HEK293 (cell line): ENCODE measurements at regions not wholly inside any gene's neighbourhood (a gene's known extent, or its start where the extent isn't known, plus 50 kb on each side); places are given as distances from the start of the nearest gene placed in this dataset.

Experiments used
- CTCF ChIA-PET: fragments of 350-600 bp; formaldehyde crosslinking; extraction: SDS; loops from one replicate; lab custom pipeline; 2021; ENCODE audit warnings: antibody characterized with exemption; lab: Yijun Ruan, JAX
- POLR2A ChIA-PET: fragments of 300-600 bp; formaldehyde crosslinking; extraction: SDS; loops from one replicate; lab custom pipeline; 2020; ENCODE audit warnings: antibody characterized with exemption, inconsistent platforms; lab: Yijun Ruan, JAX
- H3K27ac ChIP-seq: fragments of 200-500 bp; sonication (Bioruptor generic); 2 replicates; pipeline ENCODE4 v1.5.1; 2014; ENCODE audit warnings: low read depth, low read length, control low read depth, inconsistent platforms; ENCODE audit errors: extremely low read depth
- H3K36me3 ChIP-seq, 2 experiments: fragments of 200-500 bp in 1 of 2; sonication (Bioruptor generic) in 1 of 2; 1 replicate in 1 of 2; 2 replicates in 1 of 2; pipeline ENCODE4 v1.5.1; 2014 to 2017; ENCODE audit warnings: inconsistent platforms in 2 of 2, low read length in 2 of 2; ENCODE audit not compliant: control insufficient read depth in 2 of 2, insufficient read depth in 1 of 2
- H3K4me1 ChIP-seq: fragments of 200-500 bp; sonication (Bioruptor generic); 2 replicates; pipeline ENCODE4 v1.5.1; 2014; ENCODE audit warnings: mild to moderate bottlenecking, low read length, inconsistent platforms; ENCODE audit not compliant: control insufficient read depth, insufficient read depth
- H3K4me3 ChIP-seq: 2 replicates; pipeline ENCODE4 v1.5.1; 2011; ENCODE audit warnings: low read depth, mild to moderate bottlenecking, control low read depth, low read length, moderate library complexity
- H3K9me3 ChIP-seq: fragments of 200-500 bp; sonication (Bioruptor generic); 2 replicates; pipeline ENCODE4 v1.5.1; 2014; ENCODE audit warnings: low read depth, low read length, inconsistent platforms; ENCODE audit not compliant: control insufficient read depth, insufficient read depth
- HOXA7 ChIP-seq: sonication (generic); formaldehyde crosslinking; IDR thresholded peaks from 2 replicates; pipeline ENCODE4 v1.8.1; 2022; ENCODE audit warnings: missing genetic modification reagents, borderline replicate concordance
- KLF10 ChIP-seq: fragments of 450-650 bp; IDR thresholded peaks from 2 replicates; pipeline ENCODE4 v1.5.1; 2018; ENCODE audit warnings: missing biosample characterization, mild to moderate bottlenecking, missing genetic modification characterization
- KLF9 ChIP-seq: fragments of 450-650 bp; formaldehyde crosslinking; IDR thresholded peaks from 2 replicates; pipeline ENCODE4 v1.5.1; 2016; ENCODE audit warnings: missing biosample characterization, missing genetic modification characterization, low read depth
- MYNN ChIP-seq: fragments of 450-650 bp; formaldehyde crosslinking; IDR thresholded peaks from 2 replicates; pipeline ENCODE4 v1.5.1; 2016; ENCODE audit warnings: missing biosample characterization, missing genetic modification characterization, borderline replicate concordance
- OSR2 ChIP-seq: fragments of 450-650 bp; formaldehyde crosslinking; IDR thresholded peaks from 2 replicates; pipeline ENCODE4 v1.5.1; 2016; ENCODE audit warnings: missing biosample characterization, missing genetic modification characterization
- SCRT1 ChIP-seq: fragments of 450-650 bp; formaldehyde crosslinking; IDR thresholded peaks from 2 replicates; pipeline ENCODE4 v1.5.1; 2016; ENCODE audit warnings: missing biosample characterization, missing genetic modification characterization, borderline replicate concordance
- SP2 ChIP-seq: fragments of 450-650 bp; formaldehyde crosslinking; IDR thresholded peaks from 2 replicates; pipeline ENCODE4 v1.5.1; 2016; ENCODE audit warnings: missing biosample characterization, missing genetic modification characterization
- SP3 ChIP-seq: fragments of 450-650 bp; formaldehyde crosslinking; IDR thresholded peaks from 2 replicates; pipeline ENCODE4 v1.5.1; 2016; ENCODE audit warnings: missing biosample characterization, missing genetic modification characterization
- ZFP41 ChIP-seq: fragments of 450-650 bp; formaldehyde crosslinking; IDR thresholded peaks from 2 replicates; pipeline ENCODE4 v1.5.1; 2016; ENCODE audit warnings: missing biosample characterization, missing genetic modification characterization, borderline replicate concordance
- ZFP69B ChIP-seq: fragments of 450-650 bp; formaldehyde crosslinking; IDR thresholded peaks from 2 replicates; pipeline ENCODE4 v1.5.1; 2016; ENCODE audit warnings: missing biosample characterization, missing genetic modification characterization
- ZNF140 ChIP-seq: fragments of 450-650 bp; formaldehyde crosslinking; IDR thresholded peaks from 2 replicates; pipeline ENCODE4 v1.5.1; 2016; ENCODE audit warnings: missing biosample characterization, missing genetic modification characterization
- ZNF214 ChIP-seq: fragments of 450-650 bp; formaldehyde crosslinking; IDR thresholded peaks from 2 replicates; pipeline ENCODE4 v1.5.1; 2017; ENCODE audit warnings: missing biosample characterization, mild to moderate bottlenecking, missing genetic modification characterization, borderline replicate concordance
- ZNF335 ChIP-seq: fragments of 450-650 bp; formaldehyde crosslinking; conservative IDR thresholded peaks from 2 replicates; pipeline ENCODE4 v1.5.1; 2016; ENCODE audit warnings: missing biosample characterization, missing genetic modification characterization
- ZNF549 ChIP-seq: fragments of 450-650 bp; IDR thresholded peaks from 2 replicates; pipeline ENCODE4 v1.5.1; 2018; ENCODE audit warnings: missing biosample characterization, missing genetic modification characterization, mild to moderate bottlenecking, inconsistent platforms, moderate library complexity
- ZNF560 ChIP-seq: fragments of 450-650 bp; formaldehyde crosslinking; IDR thresholded peaks from 2 replicates; pipeline ENCODE4 v1.5.1; 2017; ENCODE audit warnings: missing biosample characterization, missing genetic modification characterization, borderline replicate concordance
- ZNF629 ChIP-seq: fragments of 450-650 bp; formaldehyde crosslinking; IDR thresholded peaks from 2 replicates; pipeline ENCODE4 v1.5.1; 2017; ENCODE audit warnings: missing biosample characterization, missing genetic modification characterization
- ZNF660 ChIP-seq: fragments of 450-650 bp; IDR thresholded peaks from 2 replicates; pipeline ENCODE4 v1.5.1; 2018; ENCODE audit warnings: missing biosample characterization, mild to moderate bottlenecking, missing genetic modification characterization
- ZNF670 ChIP-seq: fragments of 450-650 bp; formaldehyde crosslinking; IDR thresholded peaks from 2 replicates; pipeline ENCODE4 v1.5.1; 2016; ENCODE audit warnings: missing biosample characterization, missing genetic modification characterization, low read depth
- ZNF677 ChIP-seq: fragments of 450-650 bp; IDR thresholded peaks from 2 replicates; pipeline ENCODE4 v1.5.0; 2018; ENCODE audit warnings: missing biosample characterization, mild to moderate bottlenecking, missing genetic modification characterization, moderate library complexity
- ZNF776 ChIP-seq: fragments of 450-650 bp; formaldehyde crosslinking; IDR thresholded peaks from 2 replicates; pipeline ENCODE4 v1.5.0; 2017; ENCODE audit warnings: missing biosample characterization, missing genetic modification characterization, borderline replicate concordance
- ZNF792 ChIP-seq: fragments of 450-650 bp; formaldehyde crosslinking; IDR thresholded peaks from 2 replicates; pipeline ENCODE4 v1.5.1; 2016; ENCODE audit warnings: missing biosample characterization, missing genetic modification characterization
- TF ChIP-seq, protein P1 (sequence below): fragments of 450-650 bp; formaldehyde crosslinking; IDR thresholded peaks from 2 replicates; pipeline ENCODE4 v1.5.1; 2017; ENCODE audit warnings: missing biosample characterization, missing genetic modification characterization
- TF ChIP-seq, protein P2 (sequence below): fragments of 450-650 bp; formaldehyde crosslinking; IDR thresholded peaks from 2 replicates; pipeline ENCODE4 v1.5.1; 2016; ENCODE audit warnings: missing biosample characterization, missing genetic modification characterization
- TF ChIP-seq, protein P3 (sequence below): fragments of 450-650 bp; formaldehyde crosslinking; IDR thresholded peaks from 2 replicates; pipeline ENCODE4 v1.5.1; 2016; ENCODE audit warnings: missing biosample characterization, missing genetic modification characterization
- TF ChIP-seq, protein P4 (sequence below): fragments of 450-650 bp; formaldehyde crosslinking; IDR thresholded peaks from 2 replicates; pipeline ENCODE4 v1.5.1; 2016; ENCODE audit warnings: missing biosample characterization, missing genetic modification characterization
- TF ChIP-seq, protein P5 (sequence below): fragments of 450-650 bp; formaldehyde crosslinking; IDR thresholded peaks from 2 replicates; pipeline ENCODE4 v1.5.1; 2016; ENCODE audit warnings: missing biosample characterization, missing genetic modification characterization

DNA sequence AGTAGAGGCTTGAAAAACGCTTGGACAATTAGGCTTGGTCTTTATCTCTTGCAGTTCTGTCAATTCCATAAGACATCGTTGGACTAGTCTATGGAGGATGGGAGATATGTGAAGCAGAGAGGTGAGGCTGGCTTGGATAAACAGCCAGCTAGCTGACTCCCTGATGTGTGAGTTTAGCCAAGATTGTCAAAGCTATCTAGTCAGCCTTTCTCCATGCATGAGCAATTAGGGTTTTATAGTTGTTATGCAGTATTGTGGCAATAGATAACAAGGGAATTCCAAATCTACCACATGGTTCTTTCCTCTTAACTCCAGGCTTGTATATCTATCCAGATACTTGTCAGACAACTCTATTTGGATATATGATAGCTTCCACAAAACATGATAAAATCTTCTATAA is 153.6 kb upstream of the NRXN3 start:
- Histone ChIP-seq H3K36me3 (no peaks in the 10 kb centered on the region), H3K27ac (no peak overlapping the region), H3K9me3 (no peaks in the 10 kb centered on the region), H3K4me3 (no peak overlapping the region), H3K4me1 (no peaks in the 10 kb centered on the region)
- TF ChIP-seq ZNF677, result no peak
- TF ChIP-seq, protein P1, sequence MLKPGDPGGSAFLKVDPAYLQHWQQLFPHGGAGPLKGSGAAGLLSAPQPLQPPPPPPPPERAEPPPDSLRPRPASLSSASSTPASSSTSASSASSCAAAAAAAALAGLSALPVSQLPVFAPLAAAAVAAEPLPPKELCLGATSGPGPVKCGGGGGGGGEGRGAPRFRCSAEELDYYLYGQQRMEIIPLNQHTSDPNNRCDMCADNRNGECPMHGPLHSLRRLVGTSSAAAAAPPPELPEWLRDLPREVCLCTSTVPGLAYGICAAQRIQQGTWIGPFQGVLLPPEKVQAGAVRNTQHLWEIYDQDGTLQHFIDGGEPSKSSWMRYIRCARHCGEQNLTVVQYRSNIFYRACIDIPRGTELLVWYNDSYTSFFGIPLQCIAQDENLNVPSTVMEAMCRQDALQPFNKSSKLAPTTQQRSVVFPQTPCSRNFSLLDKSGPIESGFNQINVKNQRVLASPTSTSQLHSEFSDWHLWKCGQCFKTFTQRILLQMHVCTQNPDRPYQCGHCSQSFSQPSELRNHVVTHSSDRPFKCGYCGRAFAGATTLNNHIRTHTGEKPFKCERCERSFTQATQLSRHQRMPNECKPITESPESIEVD (tag by site-specific recombination), result no peak
- TF ChIP-seq, protein P2, sequence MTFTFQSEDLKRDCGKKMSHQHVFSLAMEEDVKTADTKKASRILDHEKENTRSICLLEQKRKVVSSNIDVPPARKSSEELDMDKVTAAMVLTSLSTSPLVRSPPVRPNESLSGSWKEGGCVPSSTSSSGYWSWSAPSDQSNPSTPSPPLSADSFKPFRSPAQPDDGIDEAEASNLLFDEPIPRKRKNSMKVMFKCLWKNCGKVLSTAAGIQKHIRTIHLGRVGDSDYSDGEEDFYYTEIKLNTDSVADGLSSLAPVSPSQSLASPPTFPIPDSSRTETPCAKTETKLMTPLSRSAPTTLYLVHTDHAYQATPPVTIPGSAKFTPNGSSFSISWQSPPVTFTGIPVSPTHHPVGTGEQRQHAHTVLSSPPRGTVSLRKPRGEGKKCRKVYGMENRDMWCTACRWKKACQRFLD (tag by site-specific recombination), result no peak
- TF ChIP-seq KLF10 (tag by site-specific recombination), result no peak
- no peak for TF ChIP-seq ZNF140
- TF ChIP-seq SP2 (tag by site-specific recombination), result no peak
- TF ChIP-seq ZNF335 (tag by site-specific recombination), result no peak
- TF ChIP-seq, protein P3, sequence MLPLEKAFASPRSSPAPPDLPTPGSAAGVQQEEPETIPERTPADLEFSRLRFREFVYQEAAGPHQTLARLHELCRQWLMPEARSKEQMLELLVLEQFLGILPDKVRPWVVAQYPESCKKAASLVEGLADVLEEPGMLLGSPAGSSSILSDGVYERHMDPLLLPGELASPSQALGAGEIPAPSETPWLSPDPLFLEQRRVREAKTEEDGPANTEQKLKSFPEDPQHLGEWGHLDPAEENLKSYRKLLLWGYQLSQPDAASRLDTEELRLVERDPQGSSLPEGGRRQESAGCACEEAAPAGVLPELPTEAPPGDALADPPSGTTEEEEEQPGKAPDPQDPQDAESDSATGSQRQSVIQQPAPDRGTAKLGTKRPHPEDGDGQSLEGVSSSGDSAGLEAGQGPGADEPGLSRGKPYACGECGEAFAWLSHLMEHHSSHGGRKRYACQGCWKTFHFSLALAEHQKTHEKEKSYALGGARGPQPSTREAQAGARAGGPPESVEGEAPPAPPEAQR, result no peak
- no peak for TF ChIP-seq ZNF792
- TF ChIP-seq, protein P4, sequence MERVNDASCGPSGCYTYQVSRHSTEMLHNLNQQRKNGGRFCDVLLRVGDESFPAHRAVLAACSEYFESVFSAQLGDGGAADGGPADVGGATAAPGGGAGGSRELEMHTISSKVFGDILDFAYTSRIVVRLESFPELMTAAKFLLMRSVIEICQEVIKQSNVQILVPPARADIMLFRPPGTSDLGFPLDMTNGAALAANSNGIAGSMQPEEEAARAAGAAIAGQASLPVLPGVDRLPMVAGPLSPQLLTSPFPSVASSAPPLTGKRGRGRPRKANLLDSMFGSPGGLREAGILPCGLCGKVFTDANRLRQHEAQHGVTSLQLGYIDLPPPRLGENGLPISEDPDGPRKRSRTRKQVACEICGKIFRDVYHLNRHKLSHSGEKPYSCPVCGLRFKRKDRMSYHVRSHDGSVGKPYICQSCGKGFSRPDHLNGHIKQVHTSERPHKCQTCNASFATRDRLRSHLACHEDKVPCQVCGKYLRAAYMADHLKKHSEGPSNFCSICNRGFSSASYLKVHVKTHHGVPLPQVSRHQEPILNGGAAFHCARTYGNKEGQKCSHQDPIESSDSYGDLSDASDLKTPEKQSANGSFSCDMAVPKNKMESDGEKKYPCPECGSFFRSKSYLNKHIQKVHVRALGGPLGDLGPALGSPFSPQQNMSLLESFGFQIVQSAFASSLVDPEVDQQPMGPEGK (tag by site-specific recombination), result no peak
- no peak for TF ChIP-seq ZNF670
- TF ChIP-seq, protein P5, sequence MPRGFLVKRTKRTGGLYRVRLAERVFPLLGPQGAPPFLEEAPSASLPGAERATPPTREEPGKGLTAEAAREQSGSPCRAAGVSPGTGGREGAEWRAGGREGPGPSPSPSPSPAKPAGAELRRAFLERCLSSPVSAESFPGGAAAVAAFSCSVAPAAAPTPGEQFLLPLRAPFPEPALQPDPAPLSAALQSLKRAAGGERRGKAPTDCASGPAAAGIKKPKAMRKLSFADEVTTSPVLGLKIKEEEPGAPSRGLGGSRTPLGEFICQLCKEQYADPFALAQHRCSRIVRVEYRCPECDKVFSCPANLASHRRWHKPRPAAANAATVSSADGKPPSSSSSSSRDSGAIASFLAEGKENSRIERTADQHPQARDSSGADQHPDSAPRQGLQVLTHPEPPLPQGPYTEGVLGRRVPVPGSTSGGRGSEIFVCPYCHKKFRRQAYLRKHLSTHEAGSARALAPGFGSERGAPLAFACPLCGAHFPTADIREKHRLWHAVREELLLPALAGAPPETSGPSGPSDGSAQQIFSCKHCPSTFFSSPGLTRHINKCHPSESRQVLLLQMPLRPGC, result no peak
- TF ChIP-seq ZNF560 (tag by site-specific recombination), result no peak
- no peak for TF ChIP-seq ZFP69B (tag by site-specific recombination)
- TF ChIP-seq ZNF549 (tag by site-specific recombination), result no peak
- TF ChIP-seq ZNF776 (tag by site-specific recombination), result no peak
- POLR2A ChIA-PET, result no interaction called here
- CTCF ChIA-PET, result interaction anchor here (0.6 kb wide), 1 partner anchor 165 kb away, joined by 3 read pairs; no protein-coding TSS in a partner anchor

DNA sequence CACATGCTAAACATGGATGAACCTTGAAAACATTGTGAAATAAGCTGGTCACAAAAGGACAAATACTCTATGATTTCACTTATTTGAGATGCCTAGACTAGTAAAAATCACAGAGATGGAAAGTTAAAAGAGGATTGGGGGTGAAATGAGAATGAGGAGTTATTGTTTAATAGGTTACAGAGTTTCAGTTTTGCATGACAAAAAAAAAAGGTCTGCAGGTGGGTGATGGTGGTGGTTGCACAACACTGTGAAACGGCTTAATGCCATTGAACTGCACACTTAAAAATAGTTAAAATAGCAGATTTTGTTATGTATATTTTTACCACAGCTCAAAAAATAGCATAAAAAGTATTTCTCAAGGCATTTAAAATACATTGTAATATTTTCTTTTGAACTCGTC is 151.9 kb upstream of the NRXN3 start:
- H3K27ac ChIP-seq, result no peak overlapping the region
- no peaks in the 10 kb centered on the region for H3K4me1 ChIP-seq
- POLR2A ChIA-PET, result no interaction called here
- H3K36me3 ChIP-seq, result no peaks in the 10 kb centered on the region
- no peaks in the 10 kb centered on the region for H3K9me3 ChIP-seq
- TF ChIP-seq KLF9 (tag by site-specific recombination) (no peak), ZFP41 (no peak), ZNF660 (tag by site-specific recombination) (no peak), MYNN (tag by site-specific recombination) (no peak), OSR2 (tag by site-specific recombination) (no peak), SCRT1 (tag by site-specific recombination) (no peak), ZNF629 (tag by site-specific recombination) (no peak), SP3 (tag by site-specific recombination) (no peak), HOXA7 (CRISPR knock-in tag) (no peak), ZNF214 (tag by site-specific recombination) (no peak)
- CTCF ChIA-PET, result interaction anchor here (0.6 to 0.8 kb wide), 2 partner anchors 558 to 848 kb away, joined by 3 read pairs; no protein-coding TSS in a partner anchor
- no peak overlapping the region for H3K4me3 ChIP-seq
